ENCODE measurements at regions not wholly inside any gene's neighbourhood (a gene's known extent, or its start where the extent isn't known, plus 50 kb on each side); places are given as distances from the start of the nearest gene placed in this dataset.
"Not testable (repeated sequence)": the region's sequence is repeated elsewhere in the genome, so short reads cannot be mapped to it uniquely, and the experiment has no call there.

GRCh38 chr18:11511434-11512095 lies 97.8 kb upstream of the SLC35G4 start:
- DNase-seq: peak; percentile 3 to 5

GRCh38 chr18:11506856-11507255 lies 102.5 kb upstream of the SLC35G4 start:
- DNase-seq: no peak

DNA sequence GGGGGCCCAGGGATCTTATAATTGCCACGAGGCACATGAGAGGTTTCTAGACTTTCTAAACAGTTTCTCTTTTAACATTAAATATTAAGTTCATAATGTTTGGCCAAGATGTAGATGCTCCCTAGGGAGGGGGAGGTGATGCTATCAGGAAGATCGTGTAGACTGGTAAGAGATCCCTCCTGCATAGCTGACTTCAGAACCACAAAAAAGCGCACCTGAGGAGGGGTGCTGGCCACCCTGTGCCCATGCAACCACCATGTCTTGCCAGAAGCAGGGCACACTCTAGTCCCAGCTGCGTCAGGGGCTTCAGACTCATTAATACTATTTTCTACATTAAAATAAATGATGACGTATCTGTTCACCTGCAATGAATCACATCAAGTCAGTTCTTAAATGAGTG lies 103.4 kb upstream of the SLC35G4 start:
- no peak for DNase-seq

- DNase-seq: no peak
These were observed 104.4 kb upstream of the SLC35G4 start for GRCh38 chr18:11504962-11505361.

DNA sequence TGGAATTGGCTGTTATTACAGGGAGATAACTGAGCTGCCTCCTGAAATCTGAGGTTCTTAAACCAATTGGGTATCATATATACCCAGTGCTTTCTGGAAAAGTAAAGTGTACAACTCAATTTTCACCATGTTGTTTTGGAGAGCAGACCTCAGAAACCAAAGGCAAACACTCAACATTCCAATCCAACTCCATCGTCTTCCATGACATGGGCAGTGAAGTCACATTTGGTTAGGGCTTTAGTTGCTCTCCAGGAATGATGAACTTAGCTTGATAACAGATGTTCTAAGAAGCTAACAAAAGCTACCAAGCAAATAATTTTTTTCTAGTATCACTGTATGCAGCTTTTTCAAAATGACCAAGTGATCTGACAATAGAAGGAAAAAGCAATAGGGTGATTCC lies 107.0 kb upstream of the SLC35G4 start:
- DNase-seq: no peak

DNA sequence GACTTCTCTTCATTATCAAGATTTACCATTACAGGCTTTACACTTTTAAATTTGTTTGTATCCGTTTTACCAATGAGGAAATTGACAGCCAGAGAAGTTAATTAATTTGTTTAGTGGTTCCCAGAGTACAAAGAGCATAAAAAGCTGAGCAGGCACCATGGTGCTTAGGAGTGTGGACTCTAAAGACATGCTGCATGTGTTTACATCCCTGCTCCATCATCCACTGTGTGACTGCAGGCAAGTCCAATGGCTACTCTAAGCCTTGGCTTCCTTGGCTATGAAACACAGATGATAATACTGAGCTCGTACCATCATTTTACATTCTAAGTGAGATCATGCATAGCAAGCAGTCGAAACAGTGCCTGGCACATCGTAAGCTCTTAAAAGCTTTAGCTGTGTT lies 108.0 kb upstream of the SLC35G4 start:
- no peak for DNase-seq

DNA sequence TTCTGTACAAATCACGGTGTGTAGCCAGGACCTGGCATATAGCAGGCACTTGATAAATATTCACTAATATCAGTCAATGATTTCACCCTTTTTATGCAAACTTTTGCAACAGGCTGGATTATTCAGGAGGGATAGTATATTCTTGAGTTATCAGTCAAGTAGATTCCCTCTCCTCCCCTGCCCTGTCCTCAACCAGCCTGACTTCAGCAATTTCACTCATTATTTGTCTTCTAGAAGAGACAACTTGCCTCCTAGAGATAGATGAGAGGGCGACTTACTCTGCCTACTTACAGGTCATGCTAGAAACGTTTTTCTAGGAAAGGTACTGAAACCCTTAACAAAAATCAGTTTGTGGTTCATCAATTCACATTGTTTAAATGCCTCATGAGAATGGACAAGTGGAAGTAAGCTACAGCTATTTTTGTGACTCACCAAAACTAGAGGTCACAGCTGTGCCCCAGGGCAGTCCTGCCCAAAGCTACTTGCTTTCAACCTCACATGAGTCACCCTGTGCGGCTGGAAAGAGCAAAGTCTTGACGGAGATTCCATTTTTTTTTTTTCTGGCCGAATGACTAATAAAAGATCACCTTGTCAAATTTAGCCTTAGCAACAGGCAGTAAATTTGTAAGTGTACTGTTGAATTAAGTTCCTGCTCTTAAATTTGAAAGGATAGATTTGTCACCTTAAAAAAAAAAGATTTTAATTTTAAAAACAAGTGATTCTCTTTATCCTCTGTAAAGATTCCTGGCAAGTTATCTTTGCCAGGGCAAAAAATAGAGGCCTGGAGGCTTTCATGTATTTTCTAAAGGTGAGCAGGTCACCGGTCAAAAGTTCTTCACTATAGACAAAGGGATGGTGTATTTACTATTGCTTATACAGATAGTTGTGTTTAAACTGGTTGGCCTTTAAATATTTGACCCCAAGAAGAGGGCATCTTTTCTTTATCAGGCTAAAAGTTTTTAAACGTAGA lies 109.0 kb upstream of the SLC35G4 start:
- DNase-seq: no peak

GRCh38 chr18:11498821-11499220 lies 110.6 kb upstream of the SLC35G4 start:
- no peak for DNase-seq

DNA sequence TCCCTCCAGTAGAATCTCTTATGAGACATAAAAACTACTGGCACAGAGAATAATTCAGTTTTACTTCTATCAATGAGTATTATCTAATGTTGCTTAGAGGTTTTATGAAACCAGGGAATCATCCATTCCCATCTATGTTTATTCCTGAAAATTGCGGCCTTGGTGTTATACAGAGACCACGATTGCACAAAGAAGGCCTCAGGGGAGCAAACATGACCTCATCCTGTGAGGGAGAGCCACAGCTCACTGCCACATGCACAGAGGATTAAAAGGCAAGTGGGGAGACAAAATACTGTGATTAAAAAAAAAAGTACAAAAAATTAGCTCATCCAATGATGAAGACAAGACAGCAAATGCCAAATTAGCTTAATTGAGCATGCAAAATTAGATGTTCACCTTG lies 111.8 kb upstream of the SLC35G4 start:
- no peak for DNase-seq

DNA sequence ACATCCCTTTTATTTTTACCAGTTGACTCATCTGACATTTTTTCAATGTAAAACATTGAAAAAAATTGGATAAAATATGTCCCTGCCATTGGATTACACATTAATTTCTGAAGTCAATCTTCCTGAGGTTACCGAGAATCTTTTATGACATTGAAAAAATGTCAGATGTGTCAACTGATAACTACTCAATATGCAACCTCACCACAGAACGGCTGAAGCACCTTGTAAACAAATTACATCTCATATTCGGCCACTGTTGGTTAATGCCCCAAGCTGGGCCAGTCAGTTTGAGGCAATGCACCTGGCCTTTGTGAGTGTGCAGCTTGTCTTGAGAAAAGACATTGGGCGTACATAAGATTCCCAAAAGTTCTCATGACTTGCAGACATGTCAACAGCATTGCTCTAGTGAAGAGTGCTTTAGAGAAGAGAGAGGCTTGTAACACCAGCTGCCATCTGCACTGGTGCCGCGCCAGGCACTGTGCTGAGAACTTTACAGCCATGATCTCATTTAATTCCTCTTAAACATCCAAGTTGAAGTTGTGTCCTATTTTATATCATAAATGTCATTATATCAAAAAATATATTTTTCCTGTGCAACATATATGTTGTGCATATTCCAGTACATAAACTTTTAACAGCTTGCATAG lies 112.7 kb upstream of the SLC35G4 start:
- DNase-seq: no peak

DNA sequence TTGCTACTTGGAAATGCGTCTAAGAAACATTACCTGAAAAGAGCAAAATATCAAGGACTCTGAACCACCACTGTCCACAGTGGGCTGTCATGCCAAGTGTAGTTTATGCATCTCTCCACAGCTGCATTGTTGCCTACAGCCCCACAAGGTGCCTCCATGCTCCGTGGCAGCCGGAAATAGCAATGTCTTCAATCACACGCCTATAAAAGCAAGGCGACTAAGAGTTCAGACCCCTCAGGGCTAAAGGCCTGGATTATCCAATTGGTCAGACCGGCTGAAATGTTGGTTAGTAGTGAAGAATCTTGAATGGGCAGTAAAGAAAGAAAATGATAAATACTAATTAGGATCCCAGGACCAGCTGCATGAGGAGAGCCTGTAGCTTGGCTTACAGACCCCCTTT lies 114.0 kb upstream of the SLC35G4 start:
- no peak for DNase-seq

DNA sequence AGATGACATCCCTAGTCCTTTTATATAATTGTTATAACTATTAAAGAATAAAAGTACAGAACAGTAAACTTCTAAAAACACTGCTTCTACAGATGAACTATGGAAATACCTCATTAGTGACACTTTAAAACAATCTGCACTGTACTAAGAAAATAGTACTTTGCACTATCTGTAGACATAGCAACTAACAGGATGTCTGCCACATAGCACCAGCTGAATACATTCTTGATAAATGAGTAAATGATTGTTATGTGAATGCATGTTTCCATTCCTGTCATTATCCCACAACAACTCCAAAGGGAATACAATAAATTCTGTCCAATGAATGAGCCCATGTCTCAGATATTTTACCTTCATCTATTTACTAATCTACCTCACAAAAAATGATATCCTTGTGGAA lies 115.3 kb upstream of the SLC35G4 start:
- DNase-seq: no peak

DNA sequence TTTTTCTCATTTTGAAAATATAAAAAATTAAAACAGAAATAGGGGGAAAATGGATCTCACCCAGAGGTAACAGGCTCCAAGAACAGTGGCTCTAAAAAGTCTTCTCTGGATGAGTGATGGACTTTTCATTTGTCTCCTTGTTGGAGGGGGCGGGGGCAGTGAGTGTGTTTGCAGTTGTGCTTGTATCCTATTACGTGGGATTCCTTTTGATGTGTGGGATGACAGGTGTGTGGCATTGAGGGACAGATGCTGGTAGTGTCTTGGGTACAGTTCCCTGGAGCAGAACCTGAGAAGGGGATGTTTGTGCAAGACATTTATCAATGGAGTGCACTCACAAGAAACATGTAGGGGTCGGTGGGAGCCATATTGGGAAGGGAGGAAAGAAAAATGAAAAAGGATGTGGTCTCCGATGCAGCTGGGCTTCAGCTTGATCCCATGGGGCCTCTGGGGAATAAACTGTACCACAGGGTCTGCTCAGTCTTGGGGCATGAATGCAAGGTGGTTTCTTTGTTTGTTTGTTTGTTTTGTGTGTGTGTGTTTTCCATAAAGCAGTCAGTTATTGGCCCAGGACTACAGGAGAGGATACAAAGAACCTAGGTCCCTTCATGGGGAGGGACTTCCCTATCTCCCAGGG lies 120.0 kb upstream of the SLC35G4 start:
- DNase-seq: no peak

DNA sequence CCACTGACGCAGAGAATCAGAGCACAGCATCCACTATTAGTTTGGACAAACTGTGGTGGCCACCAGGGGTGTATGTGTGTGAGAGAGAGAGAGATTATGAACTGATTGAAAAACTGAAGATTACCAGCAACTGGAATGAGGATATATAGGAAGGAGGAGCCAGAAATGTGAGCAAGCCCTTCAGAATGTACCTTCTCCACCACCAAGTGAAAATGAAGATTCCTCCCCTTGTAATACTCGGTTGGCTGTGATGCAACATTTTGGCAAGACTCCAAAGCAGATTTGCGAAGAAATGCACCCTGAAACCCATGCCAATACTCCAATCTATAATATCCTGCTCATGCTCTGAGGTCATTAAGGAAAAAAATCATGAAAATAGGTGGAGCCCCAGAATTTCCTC lies 121.2 kb upstream of the SLC35G4 start:
- no peak for DNase-seq

GRCh38 chr18:11487390-11487789 lies 122.0 kb upstream of the SLC35G4 start:
- no peak for DNase-seq

DNA sequence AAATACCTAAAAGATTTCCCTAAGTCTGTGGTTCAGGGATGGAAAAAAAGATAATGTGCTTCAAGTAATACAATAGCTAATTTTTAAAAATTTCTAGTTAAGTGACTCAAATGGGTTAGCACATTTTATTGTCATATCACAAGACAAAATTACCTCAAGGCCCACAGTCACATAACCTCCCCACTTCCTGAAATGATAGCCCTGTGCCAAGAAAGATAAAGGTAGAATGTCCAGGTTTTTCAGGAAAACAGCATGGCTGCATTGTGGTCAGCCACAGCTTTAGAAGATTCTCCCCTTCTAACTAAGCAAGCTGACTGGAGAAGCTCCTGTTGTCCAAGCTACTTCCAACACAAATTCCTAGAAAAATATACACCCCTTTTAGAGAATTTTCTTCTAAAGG lies 127.1 kb upstream of the SLC35G4 start:
- DNase-seq: no peak

DNA sequence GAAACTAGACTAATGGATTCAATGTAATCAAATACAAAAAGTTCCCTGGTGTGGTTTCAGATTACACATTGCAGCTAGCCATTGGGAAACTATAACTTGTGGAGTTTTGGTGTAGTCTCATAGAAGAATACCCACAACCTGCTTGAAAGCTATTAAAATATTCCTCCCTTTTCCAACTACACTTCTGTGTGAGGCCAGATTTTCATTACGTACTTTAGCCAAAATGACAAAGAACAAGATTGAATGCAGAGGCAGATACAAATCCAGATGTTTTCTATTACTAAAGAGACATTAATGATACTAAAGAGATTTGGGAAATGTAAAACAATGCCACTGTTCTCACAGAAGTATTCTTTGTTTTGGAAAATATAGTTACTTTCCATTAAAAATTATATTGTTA lies 128.7 kb upstream of the SLC35G4 start:
- DNase-seq: no peak

GRCh38 chr18:11479031-11479430 lies 130.4 kb upstream of the SLC35G4 start:
- DNase-seq: not testable (repeated sequence)

GRCh38 chr18:11470941-11471340 lies 138.5 kb upstream of the SLC35G4 start:
- DNase-seq: no peak

GRCh38 chr18:11468617-11469016 lies 140.8 kb upstream of the SLC35G4 start:
- DNase-seq: no peak

- DNase-seq: no peak
These were observed 141.3 kb upstream of the SLC35G4 start for GRCh38 chr18:11468120-11468519.

DNA sequence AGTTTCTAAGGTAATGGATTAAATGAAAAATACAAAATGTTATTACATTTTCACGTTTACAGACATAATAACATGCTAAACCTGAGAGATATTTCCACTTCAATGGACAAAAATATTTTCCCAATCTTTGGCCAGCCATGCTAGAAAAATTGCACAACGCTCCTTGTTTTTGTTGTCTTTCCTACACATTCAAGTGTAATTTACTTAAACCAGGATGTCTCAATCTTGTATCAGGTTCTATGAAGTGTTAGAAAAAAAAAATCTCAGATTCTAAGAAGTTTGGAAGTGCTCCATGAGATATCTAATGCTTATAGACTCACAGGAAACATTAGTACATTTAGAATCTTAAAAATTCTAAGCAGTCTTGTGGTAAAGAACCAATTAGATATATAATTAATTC lies 141.8 kb upstream of the SLC35G4 start:
- no peak for DNase-seq

GRCh38 chr18:11464129-11464528 lies 145.3 kb upstream of the SLC35G4 start:
- DNase-seq: no peak
